PC-3 (cell line): ENCODE measurements at regions not wholly inside any gene's neighbourhood (a gene's known extent, or its start where the extent isn't known, plus 50 kb on each side); places are given as distances from the start of the nearest gene placed in this dataset.

Experiments used
- ATAC-seq: fragments of 200-7000 bp; cut with Tn5 transposase; 2 replicates; pipeline ENCODE4 v1.9.1; 2020; ENCODE audit warnings: mild to moderate bottlenecking, moderate library complexity
- BruUV-seq: library from RNA; stranded (reverse); fragments of 400-500 nt; replicated peaks from 2 replicates; lab custom pipeline; 2021; lab: Mats Ljungman, UMichigan
- CTCF ChIA-PET: fragments of 300-600 bp; sonication (Branson Sonifier 250); formaldehyde crosslinking; loops from one replicate; lab custom pipeline; 2022; ENCODE audit warnings: antibody characterized with exemption; lab: Charles Lee
- POLR2A ChIA-PET: fragments of 300-600 bp; sonication (Branson Sonifier 250); formaldehyde crosslinking; loops from one replicate; lab custom pipeline; 2022; ENCODE audit warnings: antibody characterized with exemption; ENCODE audit not compliant: unreplicated experiment; lab: Charles Lee
- DNase-seq: peaks from one replicate; pipeline ENCODE4 v3.0.0-alpha.2; 2015
- H2AFZ ChIP-seq: fragments of 300-600 bp; sonication (generic); 2 replicates; pipeline ENCODE4 v1.6.0; 2016; ENCODE audit warnings: antibody characterized with exemption, low read length
- H3F3A ChIP-seq: fragments of 300-600 bp; sonication (generic); one replicate; pipeline ENCODE4 v1.6.0; 2017; ENCODE audit warnings: antibody characterized with exemption, low read length, control low read depth, mild to moderate bottlenecking; ENCODE audit not compliant: unreplicated experiment
- H3K27ac ChIP-seq: fragments of 300-600 bp; sonication (generic); 2 replicates; pipeline ENCODE4 v1.5.1; 2016; ENCODE audit warnings: mild to moderate bottlenecking, low read length
- H3K27me3 ChIP-seq: fragments of 300-600 bp; sonication (generic); 2 replicates; pipeline ENCODE4 v1.6.1; 2016; ENCODE audit warnings: low read length, mixed read lengths
- H3K36me3 ChIP-seq: fragments of 300-600 bp; sonication (generic); 2 replicates; pipeline ENCODE4 v1.6.1; 2016; ENCODE audit warnings: low read depth, mixed run types, low read length, mixed read lengths
- H3K4me1 ChIP-seq: fragments of 300-600 bp; sonication (generic); 2 replicates; pipeline ENCODE4 v1.5.1; 2016; ENCODE audit warnings: low read length; ENCODE audit not compliant: insufficient read depth
- H3K4me2 ChIP-seq: fragments of 300-600 bp; sonication (generic); 2 replicates; pipeline ENCODE4 v1.6.0; 2016; ENCODE audit warnings: low read length
- H3K4me3 ChIP-seq: fragments of 300-600 bp; sonication (generic); 2 replicates; pipeline ENCODE4 v1.5.1; 2016; ENCODE audit warnings: mild to moderate bottlenecking, low read length, mixed read lengths
- H3K79me2 ChIP-seq: fragments of 300-600 bp; sonication (generic); 2 replicates; pipeline ENCODE4 v1.6.1; 2017; ENCODE audit warnings: low read length, mixed read lengths
- H3K9ac ChIP-seq: fragments of 300-600 bp; sonication (generic); 2 replicates; pipeline ENCODE4 v1.6.0; 2016; ENCODE audit warnings: mild to moderate bottlenecking, low read length
- H3K9me2 ChIP-seq: fragments of 300-600 bp; sonication (generic); replicated peaks from 2 replicates; pipeline ENCODE4 v1.6.1; 2016; ENCODE audit warnings: mixed run types, low read length, mixed read lengths
- H3K9me3 ChIP-seq: fragments of 300-600 bp; sonication (generic); 2 replicates; pipeline ENCODE4 v1.6.1; 2016; ENCODE audit warnings: low read length, mixed read lengths
- H4K20me1 ChIP-seq: fragments of 300-600 bp; sonication (generic); 2 replicates; pipeline ENCODE4 v1.6.1; 2016; ENCODE audit warnings: low read length, mixed read lengths
- CTCF ChIP-seq: fragments of 300-600 bp; sonication (generic); conservative IDR thresholded peaks from 2 replicates; pipeline ENCODE4 v1.5.1; 2017; ENCODE audit warnings: antibody characterized with exemption, low read depth, mild to moderate bottlenecking, low read length
- EZH2 ChIP-seq: fragments of 300-600 bp; sonication (generic); IDR thresholded peaks from one replicate; pipeline ENCODE4 v1.6.1; 2017; ENCODE audit warnings: antibody characterized with exemption, mild to moderate bottlenecking, low read length; ENCODE audit not compliant: unreplicated experiment
- EZH2phosphoT487 ChIP-seq: fragments of 300-600 bp; sonication (generic); IDR thresholded peaks from 2 replicates; pipeline ENCODE4 v1.6.1; 2018; ENCODE audit warnings: mild to moderate bottlenecking, antibody characterized with exemption, low read length, borderline replicate concordance
- intact Hi-C: fragments of 100-400 bp; cut with micrococcal nuclease; formaldehyde crosslinking; loops from 2 replicates; pipeline ENCODE4 v1.9.0; 2023

GRCh38 chr6:81682858-81683620 is 69.4 kb downstream of the TENT5A start:
- H3K4me2 ChIP-seq: no peak overlapping the region
- H3F3A ChIP-seq: no peaks in the 10 kb centered on the region
- TF ChIP-seq EZH2 (no peak), CTCF (no peak), EZH2phosphoT487 (no peak)
- no peaks in the 10 kb centered on the region for H3K36me3 ChIP-seq
- H3K9me3 ChIP-seq: no peaks in the 10 kb centered on the region
- intact Hi-C loops: no loop called here
- H3K9ac ChIP-seq: no peak overlapping the region
- DNase-seq (no peak), ATAC-seq (no peak)
- no peaks in the 10 kb centered on the region for H3K9me2 ChIP-seq
- H3K4me3 ChIP-seq: no peak overlapping the region
- no peak overlapping the region for H2AFZ ChIP-seq
- no TSS peak for BruUV-seq
- H3K27ac ChIP-seq: no peak overlapping the region
- ChIA-PET POLR2A (no interaction called here), CTCF (no interaction called here)
- H3K4me1 ChIP-seq: 0 out of 2 replicates have a peak, but pooled peaks cover 4% of the 10 kb centered on the region
- H4K20me1 ChIP-seq: no peaks in the 10 kb centered on the region
- no peaks in the 10 kb centered on the region for H3K27me3 ChIP-seq
- H3K79me2 ChIP-seq: no peaks in the 10 kb centered on the region

GRCh38 chr6:81682235-81682795 is 70.2 kb downstream of the TENT5A start:
- Histone ChIP-seq H2AFZ (no peak overlapping the region), H3K27me3 (no peaks in the 10 kb centered on the region), H3K4me3 (no peak overlapping the region), H3K9ac (no peak overlapping the region), H3K9me3 (no peaks in the 10 kb centered on the region), H3K27ac (no peak overlapping the region), H3K36me3 (no peaks in the 10 kb centered on the region), H3K9me2 (no peaks in the 10 kb centered on the region), H3F3A (no peaks in the 10 kb centered on the region), H3K4me2 (no peak overlapping the region), H3K4me1 (0 out of 2 replicates have a peak, but pooled peaks cover 4% of the 10 kb centered on the region), H3K79me2 (no peaks in the 10 kb centered on the region), H4K20me1 (no peaks in the 10 kb centered on the region)
- ATAC-seq: no peak
- TF ChIP-seq EZH2: no peak
- TF ChIP-seq EZH2phosphoT487: no peak
- TF ChIP-seq CTCF: no peak
- intact Hi-C loops: no loop called here
- DNase-seq: peak; percentile 6
- no TSS peak for BruUV-seq
- CTCF ChIA-PET: no interaction called here
- POLR2A ChIA-PET: no interaction called here

- H3K4me3 ChIP-seq: no peak overlapping the region
- ATAC-seq: no peak
- H3F3A ChIP-seq: no peaks in the 10 kb centered on the region
- ChIA-PET POLR2A (no interaction called here), CTCF (no interaction called here)
- H2AFZ ChIP-seq: no peak overlapping the region
- H3K79me2 ChIP-seq: no peaks in the 10 kb centered on the region
- no peak overlapping the region for H3K4me2 ChIP-seq
- no peak for DNase-seq
- no peaks in the 10 kb centered on the region for H3K9me2 ChIP-seq
- H3K27ac ChIP-seq: no peak overlapping the region
- BruUV-seq: no TSS peak
- H3K27me3 ChIP-seq: no peaks in the 10 kb centered on the region
- intact Hi-C loops: no loop called here
- H4K20me1 ChIP-seq: no peaks in the 10 kb centered on the region
- H3K9me3 ChIP-seq: no peaks in the 10 kb centered on the region
- no peaks in the 10 kb centered on the region for H3K4me1 ChIP-seq
- no peak for TF ChIP-seq CTCF
- TF ChIP-seq EZH2phosphoT487: no peak
- no peak for TF ChIP-seq EZH2
- H3K9ac ChIP-seq: no peak overlapping the region
- no peaks in the 10 kb centered on the region for H3K36me3 ChIP-seq
Observed at GRCh38 chr6:81669445-81669844, 83.0 kb downstream of the TENT5A start.
